Uterus (tissue), 3 donors: ENCODE measurements at regions not wholly inside any gene's neighbourhood (a gene's known extent, or its start where the extent isn't known, plus 50 kb on each side); places are given as distances from the start of the nearest gene placed in this dataset.

ENCODE experiments used
- DNase-seq, 2 donors: peaks; one replicate each; pipeline ENCODE4 v3.0.0-alpha.2; 2019 to 2020
- H3K27ac ChIP-seq, 2 donors: fragments of 200-600 bp; sonication (generic); 1 replicate in 1 of 2; 2 replicates in 1 of 2; pipeline ENCODE4 v1.5.1; 2016 to 2018
- H3K27me3 ChIP-seq, 2 donors: fragments of 200-600 bp; sonication (generic); one replicate each; pipeline ENCODE4 v1.5.1; 2018 to 2019; ENCODE audit warnings: control low read depth in 1 of 2
- H3K36me3 ChIP-seq, 2 donors: fragments of 200-600 bp; sonication (generic); one replicate each; pipeline ENCODE4 v1.5.1; 2019; ENCODE audit warnings: control low read depth in 1 of 2
- H3K4me1 ChIP-seq, 2 donors: fragments of 200-600 bp; sonication (generic); one replicate each; pipeline ENCODE4 v1.5.1; 2018 to 2019; ENCODE audit warnings: control low read depth in 1 of 2
- H3K4me3 ChIP-seq, 2 donors: fragments of 200-600 bp; sonication (generic); 1 replicate in 1 of 2; 2 replicates in 1 of 2; pipeline ENCODE4 v1.5.1; 2018 to 2019; ENCODE audit warnings: mild to moderate bottlenecking in 1 of 2
- H3K9me3 ChIP-seq, 2 donors: fragments of 200-600 bp; sonication (generic); one replicate each; pipeline ENCODE4 v1.5.1; 2019; ENCODE audit warnings: control low read depth in 1 of 2
- CTCF ChIP-seq, 4 experiments: fragments of 200-600 bp in 2 of 4; fragments of 450-650 bp in 2 of 4; sonication (generic) in 2 of 4; IDR thresholded peaks; one replicate each; pipeline ENCODE4 v1.5.1; 2016 to 2019; ENCODE audit warnings: antibody characterized with exemption in 4 of 4, mild to moderate bottlenecking in 2 of 4, moderate library complexity in 1 of 4
- POLR2A ChIP-seq, 2 donors: fragments of 450-650 bp; IDR thresholded peaks; one replicate each; pipeline ENCODE4 v1.6.1; 2016; ENCODE audit warnings: antibody characterized with exemption in 2 of 2, mild to moderate bottlenecking in 1 of 2, moderate library complexity in 1 of 2
- intact Hi-C: fragments of 100-400 bp; cut with DNase I; formaldehyde crosslinking; loops from one replicate; pipeline ENCODE4 v1.15.1; 2023; ENCODE audit warnings: low total_unique reads
- donor health status: DM: yes; HTN: yes; CAD: no.

- DNase-seq = no peak
- no peaks in the 10 kb centered on the region for H3K36me3 ChIP-seq
- H3K4me3 ChIP-seq = peak overlapping the region in 1 of 2 donors; percentile 7
- no peaks in the 10 kb centered on the region for H3K4me1 ChIP-seq
- H3K9me3 ChIP-seq = no peaks in the 10 kb centered on the region
- peak overlapping the region; percentile 18 to 22 for H3K27ac ChIP-seq
- intact Hi-C loops = no loop called here
- no peaks in the 10 kb centered on the region for H3K27me3 ChIP-seq
- TF ChIP-seq CTCF (IDR thresholded peaks at IDR 0.05) (no peak), POLR2A (IDR thresholded peaks at IDR 0.05) (no peak)
Measured at GRCh38 chr5:17436761-17437221, 61.2 kb upstream of the TAF11L2 start.

GRCh38 chr5:17438027-17438426 lies 60.0 kb upstream of the TAF11L2 start:
- intact Hi-C loops = no loop called here

GRCh38 chr5:17439956-17440355 lies 58.1 kb upstream of the TAF11L2 start:
- H3K4me1 ChIP-seq = no peaks in the 10 kb centered on the region
- H3K36me3 ChIP-seq = no peaks in the 10 kb centered on the region
- no peak overlapping the region for H3K27ac ChIP-seq
- TF ChIP-seq CTCF (IDR thresholded peaks at IDR 0.05) (no peak), POLR2A (IDR thresholded peaks at IDR 0.05) (no peak)
- no peak overlapping the region for H3K4me3 ChIP-seq
- H3K9me3 ChIP-seq = no peaks in the 10 kb centered on the region
- no peaks in the 10 kb centered on the region for H3K27me3 ChIP-seq
- intact Hi-C loops = no loop called here
- no peak for DNase-seq

More at GRCh38 chr5:17438027-17438426, 60.0 kb upstream of the TAF11L2 start:
- TF ChIP-seq POLR2A (IDR thresholded peaks at IDR 0.05) = no peak
- TF ChIP-seq CTCF (IDR thresholded peaks at IDR 0.05) = no peak
- Histone ChIP-seq H3K27ac (no peak overlapping the region), H3K36me3 (no peaks in the 10 kb centered on the region), H3K9me3 (no peaks in the 10 kb centered on the region), H3K4me3 (no peak overlapping the region), H3K4me1 (no peaks in the 10 kb centered on the region), H3K27me3 (no peaks in the 10 kb centered on the region)
- DNase-seq = no peak

- H3K4me1 ChIP-seq = no peaks in the 10 kb centered on the region
- no peaks in the 10 kb centered on the region for H3K27me3 ChIP-seq
- TF ChIP-seq POLR2A (IDR thresholded peaks at IDR 0.05) = no peak
- no peak for TF ChIP-seq CTCF (IDR thresholded peaks at IDR 0.05)
- no peaks in the 10 kb centered on the region for H3K9me3 ChIP-seq
- H3K36me3 ChIP-seq = no peaks in the 10 kb centered on the region
- DNase-seq = no peak
- intact Hi-C loops = no loop called here
- H3K27ac ChIP-seq = no peak overlapping the region
- H3K4me3 ChIP-seq = no peak overlapping the region
Measured at GRCh38 chr5:17440766-17441165, 57.3 kb upstream of the TAF11L2 start.

- intact Hi-C loops = no loop called here
- no peak for TF ChIP-seq CTCF (IDR thresholded peaks at IDR 0.05)
- TF ChIP-seq POLR2A (IDR thresholded peaks at IDR 0.05) = no peak
- Histone ChIP-seq H3K27me3 (no peaks in the 10 kb centered on the region), H3K36me3 (no peaks in the 10 kb centered on the region), H3K27ac (no peak overlapping the region), H3K4me3 (no peak overlapping the region), H3K9me3 (no peaks in the 10 kb centered on the region), H3K4me1 (no peaks in the 10 kb centered on the region)
- DNase-seq = no peak
Measured at GRCh38 chr5:17441351-17441750, 56.7 kb upstream of the TAF11L2 start.
